Transverse colon (tissue), 4 donors: ENCODE measurements at regions not wholly inside any gene's neighbourhood (a gene's known extent, or its start where the extent isn't known, plus 50 kb on each side); places are given as distances from the start of the nearest gene placed in this dataset.

Source experiments
- DNase-seq: peaks from one replicate; pipeline ENCODE4 v3.0.0-alpha.2; 2019
- H3K27ac ChIP-seq, 4 donors: fragments of 200-600 bp; sonication (generic); 2 replicates each; pipeline ENCODE4 v1.5.1; 2016 to 2018; ENCODE audit warnings: inconsistent platforms in 4 of 4
- H3K27me3 ChIP-seq: fragments of 200-600 bp; sonication (generic); 2 replicates; pipeline ENCODE4 v1.5.1; 2017; ENCODE audit warnings: inconsistent platforms
- H3K36me3 ChIP-seq, 4 donors: fragments of 200-600 bp; sonication (generic); 2 replicates each; pipeline ENCODE4 v1.5.1; 2017 to 2019; ENCODE audit warnings: inconsistent platforms in 4 of 4
- H3K4me1 ChIP-seq, 4 donors: fragments of 200-600 bp; sonication (generic); 2 replicates each; pipeline ENCODE4 v1.5.1; 2017 to 2020; ENCODE audit warnings: inconsistent platforms in 4 of 4
- H3K4me3 ChIP-seq, 4 donors: fragments of 200-600 bp; sonication (generic); 1 replicate in 1 of 4; 2 replicates in 3 of 4; pipeline versions ENCODE4 v1.5.1 to v1.6.1; 2017 to 2019; ENCODE audit warnings: inconsistent platforms in 4 of 4
- H3K9me3 ChIP-seq, 2 donors: fragments of 200-600 bp; sonication (generic); 2 replicates each; pipeline ENCODE4 v1.5.1; 2017 to 2019; ENCODE audit warnings: inconsistent platforms in 2 of 2
- CTCF ChIP-seq, 5 experiments: fragments of 200-600 bp in 3 of 5; fragments of 450-650 bp in 2 of 5; sonication (generic) in 3 of 5; IDR thresholded peaks; 1 replicate in 2 of 5; 2 replicates in 3 of 5; pipeline ENCODE4 v1.5.1; 2016 to 2017; ENCODE audit warnings: antibody characterized with exemption in 5 of 5, inconsistent platforms in 3 of 5, mild to moderate bottlenecking in 2 of 5, moderate library complexity in 1 of 5
- EP300 ChIP-seq: sonication (generic); formaldehyde crosslinking; IDR thresholded peaks from one replicate; pipeline ENCODE4 v1.6.1; 2017; ENCODE audit warnings: antibody characterized with exemption, low read depth
- POLR2A ChIP-seq: fragments of 450-650 bp; IDR thresholded peaks from one replicate; pipeline ENCODE4 v1.6.1; 2016; ENCODE audit warnings: antibody characterized with exemption, mild to moderate bottlenecking, moderate library complexity
- POLR2AphosphoS5 ChIP-seq, 3 donors: sonication (generic); formaldehyde crosslinking; IDR thresholded peaks; one replicate each; pipeline ENCODE4 v1.6.1; 2016; ENCODE audit warnings: antibody characterized with exemption in 3 of 3
- WGBS, 2 donors: methylation state at CpG; one replicate each; pipeline ENCODE4 v1.1.5; 2018; ENCODE audit warnings: low coverage in 1 of 2; 5-methylcytosine and 5-hydroxymethylcytosine counted together
- in situ Hi-C, 4 donors: fragments of 200-750 bp; cut with MboI; loops; one replicate each; pipeline versions ENCODE4 v1.15.0 to v1.15.1; 2017; ENCODE audit warnings: low sequenced_read_pairs in 3 of 4, low pct_ligation_motif_present in 1 of 4, low pct_unique_long_range_greater_than_20kb in 1 of 4
- intact Hi-C: fragments of 100-400 bp; cut with DNase I; formaldehyde crosslinking; loops from one replicate; pipeline ENCODE4 v1.15.1; 2023; ENCODE audit warnings: low total_unique reads

GRCh38 chr4:125688841-125689240 lies 374.1 kb downstream of the FAT4 start:
- H3K27me3 ChIP-seq: no peaks in the 10 kb centered on the region
- 73 to 87% methylated on average over 3 of the region's 3 CpGs for WGBS, 2 donors
- TF ChIP-seq EP300: no peak
- no peak for TF ChIP-seq POLR2A
- no peak for TF ChIP-seq CTCF (IDR thresholded peaks at IDR 0.05)
- no peak for TF ChIP-seq POLR2AphosphoS5 (IDR thresholded peaks at IDR 0.05)

GRCh38 chr4:125689805-125690204 lies 375.1 kb downstream of the FAT4 start:
- no peak overlapping the region for H3K27ac ChIP-seq
- no peaks in the 10 kb centered on the region for H3K27me3 ChIP-seq
- no peaks in the 10 kb centered on the region for H3K4me1 ChIP-seq
- H3K4me3 ChIP-seq: no peak overlapping the region
- TF ChIP-seq CTCF (IDR thresholded peaks at IDR 0.05): no peak
- TF ChIP-seq EP300: no peak
- no peak for TF ChIP-seq POLR2A
- no peak for TF ChIP-seq POLR2AphosphoS5 (IDR thresholded peaks at IDR 0.05)
- in situ Hi-C loops: no loop called here
- intact Hi-C loops: loop anchor here (5.0 kb wide), 1 partner anchor 1897 kb away; no protein-coding TSS in a partner anchor
- no peaks in the 10 kb centered on the region for H3K36me3 ChIP-seq
- H3K9me3 ChIP-seq: no peaks in the 10 kb centered on the region
- no peak for DNase-seq

More at GRCh38 chr4:125688841-125689240, 374.1 kb downstream of the FAT4 start:
- in situ Hi-C loops (no loop called here), intact Hi-C loops (loop anchor here (5.0 kb wide), 1 partner anchor 1898 kb away; no protein-coding TSS in a partner anchor)
- Histone ChIP-seq H3K27ac (no peak overlapping the region), H3K4me3 (no peak overlapping the region), H3K9me3 (no peaks in the 10 kb centered on the region), H3K4me1 (no peaks in the 10 kb centered on the region), H3K36me3 (no peaks in the 10 kb centered on the region)
- no peak for DNase-seq

- no peaks in the 10 kb centered on the region for H3K9me3 ChIP-seq
- DNase-seq: no peak
- no peaks in the 10 kb centered on the region for H3K4me1 ChIP-seq
- no peaks in the 10 kb centered on the region for H3K27me3 ChIP-seq
- in situ Hi-C loops (no loop called here), intact Hi-C loops (no loop called here)
- no peaks in the 10 kb centered on the region for H3K36me3 ChIP-seq
- H3K4me3 ChIP-seq: no peak overlapping the region
- no peak overlapping the region for H3K27ac ChIP-seq
- TF ChIP-seq POLR2A (no peak), POLR2AphosphoS5 (IDR thresholded peaks at IDR 0.05) (no peak), EP300 (no peak), CTCF (IDR thresholded peaks at IDR 0.05) (no peak)
Observed at GRCh38 chr4:125693228-125693627, 378.5 kb downstream of the FAT4 start.

- in situ Hi-C loops (no loop called here), intact Hi-C loops (no loop called here)
- Histone ChIP-seq H3K27me3 (no peaks in the 10 kb centered on the region), H3K9me3 (no peaks in the 10 kb centered on the region), H3K27ac (no peak overlapping the region), H3K4me1 (no peaks in the 10 kb centered on the region), H3K36me3 (no peaks in the 10 kb centered on the region), H3K4me3 (no peak overlapping the region)
- no peak for DNase-seq
- TF ChIP-seq CTCF (IDR thresholded peaks at IDR 0.05) (no peak), POLR2A (no peak), EP300 (no peak), POLR2AphosphoS5 (IDR thresholded peaks at IDR 0.05) (no peak)
Observed at GRCh38 chr4:125702406-125702805, 387.7 kb downstream of the FAT4 start.
